Activated CD4-positive, alpha-beta T cell treated with anti-CD3 and anti-CD28 coated beads, Interleukin-2, amount 10 ng/mL, durations not matched to agents 24 days and 14 days (primary cell): ENCODE measurements at regions not wholly inside any gene's neighbourhood (a gene's known extent, or its start where the extent isn't known, plus 50 kb on each side); places are given as distances from the start of the nearest gene placed in this dataset.
"Not testable (repeated sequence)": the region's sequence is repeated elsewhere in the genome, so short reads cannot be mapped to it uniquely, and the experiment has no call there.

Experiments used
- DNase-seq: peaks from one replicate; pipeline ENCODE4 v3.0.0; 2022
- H3K27ac Mint-ChIP-seq: one replicate; pipeline ENCODE4 v1.8.0; 2022; ENCODE audit warnings: mild to moderate bottlenecking, mixed read lengths
- H3K27me3 Mint-ChIP-seq: one replicate; pipeline ENCODE4 v1.8.0; 2022; ENCODE audit warnings: mixed read lengths
- H3K36me3 Mint-ChIP-seq: one replicate; pipeline ENCODE4 v1.8.0; 2022; ENCODE audit warnings: low read depth, mild to moderate bottlenecking, mixed read lengths
- H3K4me1 Mint-ChIP-seq: one replicate; pipeline ENCODE4 v1.8.0; 2021; ENCODE audit warnings: mixed read lengths
- H3K4me3 Mint-ChIP-seq: one replicate; pipeline ENCODE4 v1.8.0; 2022; ENCODE audit warnings: mild to moderate bottlenecking, moderate library complexity, mixed read lengths
- H3K9me3 Mint-ChIP-seq: one replicate; pipeline ENCODE4 v1.8.0; 2021; ENCODE audit warnings: mixed read lengths
- intact Hi-C: fragments of 100-400 bp; cut with micrococcal nuclease; formaldehyde crosslinking; loops from one replicate; pipeline ENCODE4 v1.15.1; 2023

GRCh38 chr3:177629276-177629675 is 432.0 kb upstream of the TBL1XR1 start:
- Mint-ChIP-seq H3K36me3 (no peaks in the 10 kb centered on the region), H3K27me3 (no peaks in the 10 kb centered on the region), H3K27ac (no peak overlapping the region), H3K9me3 (peaks cover 8% of the 10 kb centered on the region), H3K4me1 (peaks cover 3% of the 10 kb centered on the region), H3K4me3 (no peak overlapping the region)
- DNase-seq: no peak
- intact Hi-C loops: loop anchor here (10.0 kb wide), 1 partner anchor 204 kb away; no protein-coding TSS in a partner anchor

DNA sequence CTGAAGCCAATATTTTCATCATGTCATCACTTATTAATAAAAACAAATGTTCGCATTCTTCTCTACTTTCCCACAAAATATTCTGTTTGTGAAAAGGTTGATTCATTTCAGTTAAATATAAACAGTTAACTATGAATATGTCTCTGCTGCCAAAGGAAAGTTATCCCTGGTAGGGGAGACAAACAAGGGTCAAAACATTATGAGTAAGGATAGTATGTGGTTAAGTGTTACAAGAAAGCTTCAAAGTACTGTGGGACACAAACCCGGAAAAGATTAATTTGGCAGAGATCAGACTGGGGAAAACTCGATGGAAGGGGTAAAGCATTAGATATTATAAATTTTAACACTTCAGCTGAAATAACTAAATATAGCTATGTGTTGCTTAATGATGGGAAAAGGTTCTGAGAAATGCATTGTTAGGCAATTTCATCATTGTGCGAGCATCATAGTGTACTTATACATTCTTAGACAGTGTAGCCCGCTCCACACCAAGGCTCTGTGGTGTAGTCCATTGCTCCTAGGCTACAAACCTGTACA is 436.5 kb upstream of the TBL1XR1 start:
- intact Hi-C loops: no loop called here

DNA sequence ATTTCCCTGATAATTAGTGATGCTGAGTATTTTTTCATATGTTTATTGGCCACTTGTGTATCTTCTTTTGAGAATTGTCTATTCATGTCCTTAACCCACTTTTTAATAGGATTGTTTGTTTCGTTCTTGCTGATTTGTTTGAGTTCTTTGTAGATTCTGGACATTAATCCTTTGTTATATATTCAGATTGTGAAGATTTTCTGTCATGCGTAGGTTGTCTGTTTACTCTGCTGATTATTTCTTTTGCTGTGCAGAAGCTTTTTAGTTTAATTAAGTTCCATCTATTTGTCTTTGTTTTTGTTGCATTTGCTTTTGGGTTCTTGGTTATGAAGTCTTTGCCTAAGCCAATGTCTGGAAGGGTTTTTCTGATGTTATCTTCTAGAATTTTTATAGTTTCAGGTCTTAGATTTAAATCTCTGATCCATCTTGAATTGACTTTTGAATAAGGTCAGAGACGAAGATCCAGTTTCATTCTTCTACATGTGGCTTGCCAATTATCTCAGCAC is 438.4 kb upstream of the TBL1XR1 start:
- H3K27ac Mint-ChIP-seq, H3K4me1 Mint-ChIP-seq, DNase-seq, intact Hi-C loops, H3K4me3 Mint-ChIP-seq, H3K27me3 Mint-ChIP-seq, H3K36me3 Mint-ChIP-seq: not testable (repeated sequence)
- peaks cover 17% of the 10 kb centered on the region for H3K9me3 Mint-ChIP-seq

More for the DNA sequence above, 436.5 kb upstream of the TBL1XR1 start:
- no peak overlapping the region for H3K4me3 Mint-ChIP-seq
- peaks cover 11% of the 10 kb centered on the region for H3K9me3 Mint-ChIP-seq
- no peak for DNase-seq
- peaks cover 4% of the 10 kb centered on the region for H3K27me3 Mint-ChIP-seq
- peaks cover 1% of the 10 kb centered on the region for H3K36me3 Mint-ChIP-seq
- H3K27ac Mint-ChIP-seq: no peak overlapping the region
- H3K4me1 Mint-ChIP-seq: no peaks in the 10 kb centered on the region

GRCh38 chr3:177640319-177640965 is 443.2 kb upstream of the TBL1XR1 start:
- Mint-ChIP-seq H3K36me3 (peaks cover 4% of the 10 kb centered on the region), H3K4me1 (peaks cover 10% of the 10 kb centered on the region), H3K27ac (no peak overlapping the region), H3K4me3 (no peak overlapping the region), H3K9me3 (peaks cover 18% of the 10 kb centered on the region), H3K27me3 (peaks cover 4% of the 10 kb centered on the region)
- intact Hi-C loops: no loop called here
- no peak for DNase-seq

DNA sequence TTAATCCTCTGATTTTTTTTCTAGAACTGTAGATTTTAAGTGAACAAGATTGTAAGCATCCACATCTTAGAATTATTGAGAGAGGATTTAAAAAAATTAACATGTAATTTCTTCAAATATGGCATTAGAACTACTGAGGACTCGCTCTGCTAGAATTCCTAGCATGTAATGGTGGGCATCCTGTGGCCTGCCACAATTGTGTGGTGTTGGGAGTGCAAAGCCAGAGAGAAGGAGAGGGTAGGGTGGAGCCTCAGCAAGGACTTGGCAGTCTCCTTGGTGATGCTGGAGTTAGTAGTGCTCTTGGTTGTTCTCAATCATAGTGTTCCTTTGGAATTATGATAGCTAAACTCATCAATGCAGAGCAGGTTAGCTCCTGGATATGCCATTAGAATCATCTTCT is 443.9 kb upstream of the TBL1XR1 start:
- H3K36me3 Mint-ChIP-seq: peaks cover 4% of the 10 kb centered on the region
- no peaks in the 10 kb centered on the region for H3K27me3 Mint-ChIP-seq
- intact Hi-C loops: no loop called here
- H3K27ac Mint-ChIP-seq: no peak overlapping the region
- H3K4me3 Mint-ChIP-seq: no peak overlapping the region
- H3K9me3 Mint-ChIP-seq: peaks cover 13% of the 10 kb centered on the region
- H3K4me1 Mint-ChIP-seq: peaks cover 10% of the 10 kb centered on the region
- DNase-seq: no peak

DNA sequence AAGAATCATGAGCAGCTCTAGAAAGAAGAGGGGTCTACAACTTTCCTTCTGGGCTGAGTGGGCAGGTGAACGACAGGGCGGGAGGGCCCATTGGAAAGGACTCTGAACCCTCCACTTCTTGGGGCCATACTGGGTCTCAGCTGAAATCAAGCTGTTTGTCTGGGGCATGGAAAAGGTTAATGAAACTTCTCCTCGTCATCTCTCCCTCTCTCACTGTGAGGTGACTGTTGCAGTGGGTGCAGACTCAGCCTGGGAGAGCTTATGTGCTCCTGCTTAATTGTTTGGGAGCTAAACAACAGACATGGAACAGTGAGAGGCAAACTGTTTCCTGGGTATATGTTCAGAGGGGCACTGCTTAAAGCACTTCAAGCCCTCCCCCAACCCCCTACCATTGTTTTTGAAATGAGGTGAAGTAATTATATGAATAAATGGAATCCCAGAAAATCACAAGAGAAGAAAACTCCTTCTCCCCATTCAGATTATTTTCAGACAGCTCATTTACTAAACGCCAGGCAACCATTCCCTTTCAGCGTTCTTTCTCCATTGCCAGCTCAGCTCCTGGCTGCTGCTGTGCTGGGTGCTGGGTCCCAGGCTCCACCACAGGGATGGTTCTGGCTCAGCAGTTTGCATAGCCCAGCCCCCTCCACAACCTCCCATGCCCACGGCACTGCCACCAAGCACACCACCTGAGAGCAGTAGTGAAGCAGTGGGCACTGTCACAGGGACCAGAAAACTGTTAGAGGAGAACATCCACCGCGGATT is 444.9 kb upstream of the TBL1XR1 start:
- no peak overlapping the region for H3K27ac Mint-ChIP-seq
- DNase-seq: no peak
- H3K36me3 Mint-ChIP-seq: peaks cover 4% of the 10 kb centered on the region
- no peak overlapping the region for H3K4me3 Mint-ChIP-seq
- no peaks in the 10 kb centered on the region for H3K27me3 Mint-ChIP-seq
- intact Hi-C loops: no loop called here
- peaks cover 13% of the 10 kb centered on the region for H3K9me3 Mint-ChIP-seq
- H3K4me1 Mint-ChIP-seq: peaks cover 18% of the 10 kb centered on the region

GRCh38 chr3:177642804-177643125 is 445.5 kb upstream of the TBL1XR1 start:
- H3K27me3 Mint-ChIP-seq: no peaks in the 10 kb centered on the region
- H3K36me3 Mint-ChIP-seq: peaks cover 3% of the 10 kb centered on the region
- intact Hi-C loops: no loop called here
- H3K9me3 Mint-ChIP-seq: peaks cover 11% of the 10 kb centered on the region
- no peak overlapping the region for H3K4me3 Mint-ChIP-seq
- DNase-seq: no peak
- H3K4me1 Mint-ChIP-seq: peaks cover 24% of the 10 kb centered on the region
- H3K27ac Mint-ChIP-seq: no peak overlapping the region

DNA sequence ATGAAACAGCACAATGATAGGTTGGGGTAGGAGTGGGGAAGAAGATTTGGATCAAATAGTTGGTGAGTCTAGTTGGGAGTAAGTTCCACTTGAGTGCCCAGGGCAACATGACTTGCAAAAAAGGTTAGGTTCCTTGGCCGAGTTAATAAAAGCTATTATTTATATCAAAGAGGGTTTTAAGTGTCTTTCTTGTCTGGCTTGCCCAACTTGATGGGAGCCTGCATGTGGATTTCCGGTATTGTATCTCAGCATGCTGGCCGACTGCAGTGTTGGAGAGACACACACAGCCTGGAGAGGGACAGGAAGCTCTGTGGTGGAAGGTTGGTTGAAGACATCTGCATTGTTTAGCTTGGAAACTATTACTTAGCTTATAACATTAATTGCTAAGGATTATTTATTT is 449.5 kb upstream of the TBL1XR1 start:
- H3K4me1 Mint-ChIP-seq: peaks cover 33% of the 10 kb centered on the region

GRCh38 chr3:177647341-177647740 is 450.1 kb upstream of the TBL1XR1 start:
- H3K27ac Mint-ChIP-seq: no peak overlapping the region
- H3K9me3 Mint-ChIP-seq: no peaks in the 10 kb centered on the region
- H3K4me1 Mint-ChIP-seq: peaks cover 29% of the 10 kb centered on the region
- H3K27me3 Mint-ChIP-seq: no peaks in the 10 kb centered on the region
- DNase-seq: no peak
- peak overlapping the region; percentile 58 for H3K4me3 Mint-ChIP-seq
- no peaks in the 10 kb centered on the region for H3K36me3 Mint-ChIP-seq
- intact Hi-C loops: loop anchor here (5.0 kb wide), 1 partner anchor 75 kb away; no protein-coding TSS in a partner anchor

More for the DNA sequence above, 449.5 kb upstream of the TBL1XR1 start:
- no peaks in the 10 kb centered on the region for H3K9me3 Mint-ChIP-seq
- H3K36me3 Mint-ChIP-seq: no peaks in the 10 kb centered on the region
- no peaks in the 10 kb centered on the region for H3K27me3 Mint-ChIP-seq
- no peak overlapping the region for H3K27ac Mint-ChIP-seq
- no peak overlapping the region for H3K4me3 Mint-ChIP-seq
- intact Hi-C loops: loop anchor here (5.0 kb wide), 1 partner anchor 76 kb away; no protein-coding TSS in a partner anchor
- peak; percentile 76 for DNase-seq

- peak; percentile 65 for DNase-seq
- intact Hi-C loops: loop anchor here (5.0 kb wide), 1 partner anchor 74 kb away; no protein-coding TSS in a partner anchor
- Mint-ChIP-seq H3K27ac (peak overlapping the region; percentile 4), H3K36me3 (no peaks in the 10 kb centered on the region), H3K9me3 (no peaks in the 10 kb centered on the region), H3K4me3 (peak overlapping the region; percentile 58), H3K4me1 (peaks cover 25% of the 10 kb centered on the region), H3K27me3 (no peaks in the 10 kb centered on the region)
Observed at GRCh38 chr3:177647876-177648275, 450.6 kb upstream of the TBL1XR1 start.

GRCh38 chr3:177652556-177653291 is 455.4 kb upstream of the TBL1XR1 start:
- Mint-ChIP-seq H3K9me3 (peaks cover 8% of the 10 kb centered on the region), H3K4me3 (no peak overlapping the region), H3K4me1 (peaks cover 10% of the 10 kb centered on the region), H3K27me3 (no peaks in the 10 kb centered on the region), H3K27ac (no peak overlapping the region), H3K36me3 (no peaks in the 10 kb centered on the region)
- intact Hi-C loops: no loop called here
- no peak for DNase-seq

GRCh38 chr3:177657243-177657642 is 460.0 kb upstream of the TBL1XR1 start:
- no peak for DNase-seq
- no peaks in the 10 kb centered on the region for H3K36me3 Mint-ChIP-seq
- H3K4me3 Mint-ChIP-seq: no peak overlapping the region
- no peaks in the 10 kb centered on the region for H3K27me3 Mint-ChIP-seq
- peaks cover 8% of the 10 kb centered on the region for H3K9me3 Mint-ChIP-seq
- no peaks in the 10 kb centered on the region for H3K4me1 Mint-ChIP-seq
- H3K27ac Mint-ChIP-seq: no peak overlapping the region
- intact Hi-C loops: no loop called here

- Mint-ChIP-seq H3K4me3 (no peak overlapping the region), H3K36me3 (no peaks in the 10 kb centered on the region), H3K27me3 (no peaks in the 10 kb centered on the region), H3K27ac (no peak overlapping the region), H3K9me3 (peaks cover 8% of the 10 kb centered on the region), H3K4me1 (no peaks in the 10 kb centered on the region)
- no peak for DNase-seq
- intact Hi-C loops: no loop called here
Observed at GRCh38 chr3:177658354-177658753, 461.1 kb upstream of the TBL1XR1 start.
